ENCODE measurements at regions not wholly inside any gene's neighbourhood (a gene's known extent, or its start where the extent isn't known, plus 50 kb on each side); places are given as distances from the start of the nearest gene placed in this dataset.

- no peak overlapping the region for H3K4me3 ChIP-seq (ENCODE audit: low read depth in 1 of 3, low read length in 3 of 3)
- H3K36me3 ChIP-seq (ENCODE audit: control insufficient read depth in 4 of 4, insufficient read depth in 3 of 4, low read depth in 1 of 4, low read length in 3 of 4) = no peaks in the 10 kb centered on the region
- H3K27me3 ChIP-seq (ENCODE audit: control insufficient read depth in 4 of 4, insufficient read depth in 4 of 4, low read length in 3 of 4) = no peaks in the 10 kb centered on the region
- H3K4me1 ChIP-seq (ENCODE audit: control insufficient read depth in 4 of 4, insufficient read depth in 4 of 4, low read length in 3 of 4) = peaks cover 0 to 15% (median 5%) of the 10 kb centered on the region in 4 donors
- DNase-seq (ENCODE audit: low spot score) = no peak
- 82% methylated on average over 7 of the region's 7 CpGs for WGBS
- H3K27ac ChIP-seq (ENCODE audit: low read depth in 1 of 2, low read length in 2 of 2) = no peak overlapping the region
- H3K9ac ChIP-seq (ENCODE audit: low read depth in 1 of 2, low read length in 2 of 2) = no peak overlapping the region
- H3K9me3 ChIP-seq (ENCODE audit: control insufficient read depth in 4 of 4, low read length in 3 of 4) = no peaks in the 10 kb centered on the region
- TF ChIP-seq FOXA1 (IDR thresholded peaks at IDR 0.05) (no peak), CTCF (IDR thresholded peaks at IDR 0.05; ENCODE audit: low read depth, low read length, missing input control) (no peak), RXRA (IDR thresholded peaks at IDR 0.05) (no peak), REST (IDR thresholded peaks at IDR 0.05) (no peak), MAX (IDR thresholded peaks at IDR 0.05) (no peak), HNF4A (conservative IDR thresholded peaks at IDR 0.05) (no peak), FOXA2 (IDR thresholded peaks at IDR 0.05) (no peak), NR2F2 (IDR thresholded peaks at IDR 0.05) (no peak), SP1 (IDR thresholded peaks at IDR 0.05) (no peak), HNF4G (IDR thresholded peaks at IDR 0.05) (no peak), ATF3 (IDR thresholded peaks at IDR 0.05) (no peak), TAF1 (conservative IDR thresholded peaks at IDR 0.05) (no peak), YY1 (IDR thresholded peaks at IDR 0.05) (no peak), GABPA (IDR thresholded peaks at IDR 0.05 in 1 of 2, conservative IDR thresholded peaks at IDR 0.05 in 1 of 2) (no peak), EGR1 (IDR thresholded peaks at IDR 0.05; ENCODE audit: low read depth in 2 of 2) (no peak), RAD21 (IDR thresholded peaks at IDR 0.05) (no peak), JUND (IDR thresholded peaks at IDR 0.05) (no peak)
Observed at GRCh38 chr11:82194521-82194920, 539.1 kb downstream of the FAM181B start.

- no peak overlapping the region for H3K4me3 ChIP-seq (ENCODE audit: low read depth in 1 of 3, low read length in 3 of 3)
- H3K9ac ChIP-seq (ENCODE audit: low read depth in 1 of 2, low read length in 2 of 2) = no peak overlapping the region
- no peak overlapping the region for H3K27ac ChIP-seq (ENCODE audit: low read depth in 1 of 2, low read length in 2 of 2)
- no peak for DNase-seq (ENCODE audit: low spot score)
- no peaks in the 10 kb centered on the region for H3K27me3 ChIP-seq (ENCODE audit: control insufficient read depth in 4 of 4, insufficient read depth in 4 of 4, low read length in 3 of 4)
- no peaks in the 10 kb centered on the region for H3K36me3 ChIP-seq (ENCODE audit: control insufficient read depth in 4 of 4, insufficient read depth in 3 of 4, low read depth in 1 of 4, low read length in 3 of 4)
- H3K9me3 ChIP-seq (ENCODE audit: control insufficient read depth in 4 of 4, low read length in 3 of 4) = no peaks in the 10 kb centered on the region
- TF ChIP-seq FOXA2 (IDR thresholded peaks at IDR 0.05) = no peak
- peak; percentile 38 for TF ChIP-seq MAX (IDR thresholded peaks at IDR 0.05)
- TF ChIP-seq ZBTB33 (IDR thresholded peaks at IDR 0.05) = no peak
- TF ChIP-seq HNF4A (conservative IDR thresholded peaks at IDR 0.05) = peak; percentile 57 to 60
- TF ChIP-seq RAD21 (IDR thresholded peaks at IDR 0.05) = peak in 1 of 2 donors; percentile 21
- H3K4me1 ChIP-seq (ENCODE audit: control insufficient read depth in 4 of 4, insufficient read depth in 4 of 4, low read length in 3 of 4) = peaks cover 0 to 15% (median 5%) of the 10 kb centered on the region in 4 donors
- WGBS = 51% methylated on average over 3 of the region's 3 CpGs
Observed at GRCh38 chr11:82191695-82192094, 542.0 kb downstream of the FAM181B start.

All from liver (tissue), 8 donors.